Liver (tissue), 8 donors: ENCODE measurements at regions not wholly inside any gene's neighbourhood (a gene's known extent, or its start where the extent isn't known, plus 50 kb on each side); places are given as distances from the start of the nearest gene placed in this dataset.

Source experiments
- DNase-seq: peaks from one replicate; pipeline ENCODE4 v3.0.0-alpha.2; 2017; ENCODE audit warnings: low spot score
- H3K27ac ChIP-seq, 2 donors: one replicate each; pipeline ENCODE4 v1.7.0; 2013; ENCODE audit warnings: inconsistent platforms in 2 of 2, low read length in 2 of 2, control low read depth in 1 of 2, low read depth in 1 of 2, mild to moderate bottlenecking in 1 of 2
- H3K27me3 ChIP-seq, 4 donors: one replicate each; pipeline versions ENCODE4 v1.6.1 to v1.7.0; 2013; ENCODE audit warnings: low read length in 3 of 4, inconsistent platforms in 1 of 4, mild to moderate bottlenecking in 1 of 4, moderate library complexity in 1 of 4; ENCODE audit not compliant: control insufficient read depth in 4 of 4, insufficient read depth in 4 of 4
- H3K36me3 ChIP-seq, 4 donors: one replicate each; pipeline versions ENCODE4 v1.6.1 to v1.7.0; 2013; ENCODE audit warnings: low read length in 3 of 4, mild to moderate bottlenecking in 3 of 4, low read depth in 1 of 4, moderate library complexity in 1 of 4; ENCODE audit not compliant: control insufficient read depth in 4 of 4, insufficient read depth in 3 of 4
- H3K4me1 ChIP-seq, 4 donors: one replicate each; pipeline versions ENCODE4 v1.6.1 to v1.7.0; 2013; ENCODE audit warnings: low read length in 3 of 4, mild to moderate bottlenecking in 3 of 4, moderate library complexity in 1 of 4; ENCODE audit not compliant: control insufficient read depth in 4 of 4, insufficient read depth in 4 of 4
- H3K4me3 ChIP-seq, 3 donors: one replicate each; pipeline versions ENCODE4 v1.6.1 to v1.7.0; 2013; ENCODE audit warnings: low read length in 3 of 3, control low read depth in 1 of 3, low read depth in 1 of 3, mild to moderate bottlenecking in 1 of 3
- H3K9ac ChIP-seq, 2 donors: one replicate each; pipeline ENCODE4 v1.7.0; 2013; ENCODE audit warnings: low read length in 2 of 2, mild to moderate bottlenecking in 2 of 2, moderate library complexity in 2 of 2, control low read depth in 1 of 2, low read depth in 1 of 2
- H3K9me3 ChIP-seq, 4 donors: one replicate each; pipeline versions ENCODE4 v1.6.1 to v1.7.0; 2013; ENCODE audit warnings: low read length in 3 of 4; ENCODE audit not compliant: control insufficient read depth in 4 of 4
- CTCF ChIP-seq: fragments of 150-350 bp; IDR thresholded peaks from 2 replicates; pipeline ENCODE4 v1.5.1; 2017; ENCODE audit warnings: improper control_type of control experiment, low read depth, low read length; ENCODE audit not compliant: missing input control
- EGR1 ChIP-seq, 2 donors: IDR thresholded peaks; 2 replicates each; pipeline ENCODE4 v1.6.1; 2016 to 2018; ENCODE audit warnings: antibody characterized with exemption in 2 of 2, low read depth in 2 of 2
- FOXA1 ChIP-seq: IDR thresholded peaks from 2 replicates; pipeline ENCODE4 v1.6.1; 2016; ENCODE audit warnings: antibody characterized with exemption
- FOXA2 ChIP-seq: IDR thresholded peaks from 2 replicates; pipeline ENCODE4 v1.6.1; 2016; ENCODE audit warnings: antibody characterized with exemption
- GABPA ChIP-seq, 2 donors: IDR thresholded peaks in 1 of 2; conservative IDR thresholded peaks in 1 of 2; 2 replicates each; pipeline ENCODE4 v1.6.1; 2016; ENCODE audit warnings: antibody characterized with exemption in 2 of 2, mild to moderate bottlenecking in 1 of 2, moderate library complexity in 1 of 2
- HNF4A ChIP-seq, 2 donors: conservative IDR thresholded peaks; 2 replicates each; pipeline ENCODE4 v1.6.1; 2016; ENCODE audit warnings: antibody characterized with exemption in 2 of 2, mild to moderate bottlenecking in 2 of 2
- HNF4G ChIP-seq: IDR thresholded peaks from 2 replicates; pipeline ENCODE4 v1.6.1; 2016; ENCODE audit warnings: antibody characterized with exemption
- JUND ChIP-seq, 2 donors: IDR thresholded peaks; 2 replicates each; pipeline ENCODE4 v1.6.1; 2016; ENCODE audit warnings: antibody characterized with exemption in 2 of 2
- MAX ChIP-seq: IDR thresholded peaks from 2 replicates; pipeline ENCODE4 v1.6.1; 2016; ENCODE audit warnings: antibody characterized with exemption
- NR2F2 ChIP-seq: IDR thresholded peaks from 2 replicates; pipeline ENCODE4 v1.6.1; 2016; ENCODE audit warnings: antibody characterized with exemption
- RAD21 ChIP-seq, 2 donors: IDR thresholded peaks; 2 replicates each; pipeline ENCODE4 v1.6.1; 2016; ENCODE audit warnings: antibody characterized with exemption in 2 of 2, mild to moderate bottlenecking in 2 of 2
- REST ChIP-seq: IDR thresholded peaks from 2 replicates; pipeline ENCODE4 v1.6.1; 2016; ENCODE audit warnings: antibody characterized with exemption, mild to moderate bottlenecking
- RXRA ChIP-seq, 2 donors: IDR thresholded peaks; 2 replicates each; pipeline ENCODE4 v1.6.1; 2017 to 2018; ENCODE audit warnings: antibody characterized with exemption in 2 of 2, mild to moderate bottlenecking in 1 of 2
- SP1 ChIP-seq: IDR thresholded peaks from 2 replicates; pipeline ENCODE4 v1.6.1; 2018; ENCODE audit warnings: antibody characterized with exemption, mild to moderate bottlenecking
- TAF1 ChIP-seq: conservative IDR thresholded peaks from 2 replicates; pipeline ENCODE4 v1.6.1; 2016; ENCODE audit warnings: antibody characterized with exemption, mild to moderate bottlenecking
- YY1 ChIP-seq: IDR thresholded peaks from 2 replicates; pipeline ENCODE4 v1.6.1; 2016; ENCODE audit warnings: antibody characterized with exemption, mild to moderate bottlenecking
- WGBS: extraction: QIAGEN DNeasy Blood & Tissue Kit; methylation state at CpG from one replicate; pipeline ENCODE4 v1.1.7; 2013; 5-methylcytosine and 5-hydroxymethylcytosine counted together
- TF ChIP-seq, protein P1 (sequence below): IDR thresholded peaks from 2 replicates; pipeline ENCODE4 v1.6.1; 2016; ENCODE audit warnings: antibody characterized with exemption
- TF ChIP-seq, protein P2 (sequence below): IDR thresholded peaks from 2 replicates; pipeline ENCODE4 v1.6.1; 2016; ENCODE audit warnings: antibody characterized with exemption
- donor health status: healthy.
- donor health status: healthy.
- donor health status: healthy.
- donor health status: healthy.
- donor health status: healthy.

- no peak overlapping the region for H3K9ac ChIP-seq
- H3K36me3 ChIP-seq, result no peaks in the 10 kb centered on the region
- no peak overlapping the region for H3K4me3 ChIP-seq
- no peaks in the 10 kb centered on the region for H3K9me3 ChIP-seq
- peaks cover 25 to 55% (median 41%) of the 10 kb centered on the region in 4 donors for H3K4me1 ChIP-seq
- 66% methylated on average over 7 of the region's 7 CpGs for WGBS
- no peaks in the 10 kb centered on the region for H3K27me3 ChIP-seq
- no peak overlapping the region for H3K27ac ChIP-seq
- no peak for TF ChIP-seq TAF1
- no peak for TF ChIP-seq GABPA (IDR thresholded peaks at IDR 0.05 in 1 of 2, conservative IDR thresholded peaks at IDR 0.05 in 1 of 2)
- no peak for TF ChIP-seq CTCF
- TF ChIP-seq YY1, result no peak
- TF ChIP-seq MAX, result no peak
- TF ChIP-seq REST, result no peak
- no peak for TF ChIP-seq NR2F2
- TF ChIP-seq, protein P1, sequence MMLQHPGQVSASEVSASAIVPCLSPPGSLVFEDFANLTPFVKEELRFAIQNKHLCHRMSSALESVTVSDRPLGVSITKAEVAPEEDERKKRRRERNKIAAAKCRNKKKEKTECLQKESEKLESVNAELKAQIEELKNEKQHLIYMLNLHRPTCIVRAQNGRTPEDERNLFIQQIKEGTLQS, result no peak
- TF ChIP-seq, protein P2, sequence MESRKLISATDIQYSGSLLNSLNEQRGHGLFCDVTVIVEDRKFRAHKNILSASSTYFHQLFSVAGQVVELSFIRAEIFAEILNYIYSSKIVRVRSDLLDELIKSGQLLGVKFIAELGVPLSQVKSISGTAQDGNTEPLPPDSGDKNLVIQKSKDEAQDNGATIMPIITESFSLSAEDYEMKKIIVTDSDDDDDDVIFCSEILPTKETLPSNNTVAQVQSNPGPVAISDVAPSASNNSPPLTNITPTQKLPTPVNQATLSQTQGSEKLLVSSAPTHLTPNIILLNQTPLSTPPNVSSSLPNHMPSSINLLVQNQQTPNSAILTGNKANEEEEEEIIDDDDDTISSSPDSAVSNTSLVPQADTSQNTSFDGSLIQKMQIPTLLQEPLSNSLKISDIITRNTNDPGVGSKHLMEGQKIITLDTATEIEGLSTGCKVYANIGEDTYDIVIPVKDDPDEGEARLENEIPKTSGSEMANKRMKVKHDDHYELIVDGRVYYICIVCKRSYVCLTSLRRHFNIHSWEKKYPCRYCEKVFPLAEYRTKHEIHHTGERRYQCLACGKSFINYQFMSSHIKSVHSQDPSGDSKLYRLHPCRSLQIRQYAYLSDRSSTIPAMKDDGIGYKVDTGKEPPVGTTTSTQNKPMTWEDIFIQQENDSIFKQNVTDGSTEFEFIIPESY, result no peak
- no peak for TF ChIP-seq HNF4A (conservative IDR thresholded peaks at IDR 0.05)
- no peak for TF ChIP-seq FOXA1
- no peak for TF ChIP-seq FOXA2
- no peak for TF ChIP-seq SP1
- no peak for TF ChIP-seq HNF4G
- TF ChIP-seq RXRA (IDR thresholded peaks at IDR 0.05), result no peak
- TF ChIP-seq JUND (IDR thresholded peaks at IDR 0.05), result no peak
- no peak for TF ChIP-seq EGR1 (IDR thresholded peaks at IDR 0.05; ENCODE audit: low read depth in 2 of 2)
- TF ChIP-seq RAD21 (IDR thresholded peaks at IDR 0.05), result no peak
- no peak for DNase-seq
These were observed 160.1 kb upstream of the MYCN start for GRCh38 chr2:15780234-15780633.
